GM19023 (cell line): ENCODE measurements at regions not wholly inside any gene's neighbourhood (a gene's known extent, or its start where the extent isn't known, plus 50 kb on each side); places are given as distances from the start of the nearest gene placed in this dataset.
"Not testable (repeated sequence)": the region's sequence is repeated elsewhere in the genome, so short reads cannot be mapped to it uniquely, and the experiment has no call there.

Experiments
- ATAC-seq: cut with Tn5 transposase; IDR thresholded peaks from one replicate; pipeline ENCODE4 v1.9.1; 2021; ENCODE audit warnings: mild to moderate bottlenecking, moderate library complexity; ENCODE audit not compliant: unreplicated experiment

DNA sequence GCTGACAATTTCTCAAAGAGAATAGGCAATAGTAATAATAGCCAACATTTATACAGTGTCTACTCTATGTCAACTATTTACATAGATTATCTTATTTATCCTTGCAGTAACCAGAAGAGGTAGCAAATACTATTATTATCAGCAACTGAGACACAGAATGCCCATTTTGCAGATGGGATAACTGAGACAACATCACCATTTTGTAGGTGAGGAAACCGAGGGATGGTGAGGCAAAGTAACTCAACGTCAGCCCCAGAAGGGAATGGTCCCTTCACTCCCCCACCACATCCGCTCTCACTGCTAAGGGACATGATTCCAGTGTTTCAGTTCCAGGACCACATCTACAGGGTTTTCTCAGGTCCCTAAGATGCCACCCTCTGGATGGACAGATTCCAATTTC is 261.2 kb upstream of the NEBL start:
- ATAC-seq, result no peak

DNA sequence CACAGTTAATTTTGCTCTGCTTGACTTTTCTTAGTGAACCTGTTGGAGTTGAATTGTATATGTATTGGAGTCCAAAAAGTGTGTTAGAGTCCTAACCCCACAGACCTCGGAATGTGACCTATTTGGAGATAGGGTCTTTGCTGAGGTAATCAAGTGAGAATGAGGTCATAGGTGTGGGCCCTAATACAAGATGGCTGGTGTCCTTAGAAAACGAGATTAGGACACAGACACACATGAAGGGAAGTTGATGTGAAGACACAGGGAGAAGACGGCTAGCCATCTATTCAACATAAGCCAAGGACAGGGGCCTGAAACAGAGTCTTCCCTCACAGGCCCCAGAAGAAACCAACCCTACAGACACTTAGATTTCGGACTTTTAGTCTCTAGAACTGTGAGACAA is 260.6 kb upstream of the NEBL start:
- ATAC-seq, result no peak

DNA sequence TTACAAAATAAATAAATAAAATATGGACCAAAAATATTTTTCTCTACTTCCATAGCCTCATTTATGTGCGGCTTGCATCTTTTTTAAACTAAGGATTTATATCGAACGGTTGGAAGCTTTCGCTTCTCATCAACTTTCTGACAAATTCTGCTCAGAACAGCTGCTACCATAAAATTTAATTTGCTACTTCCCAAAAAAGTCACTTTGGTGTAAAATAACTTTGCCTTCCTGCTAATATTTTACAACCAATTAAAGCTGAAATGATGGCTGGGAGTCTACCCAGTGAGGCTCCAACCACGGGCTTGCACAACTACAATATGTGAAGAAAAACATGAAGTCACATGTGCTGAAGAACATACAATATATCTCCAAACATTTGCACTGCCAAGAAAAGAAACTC is 253.1 kb upstream of the NEBL start:
- no peak for ATAC-seq

DNA sequence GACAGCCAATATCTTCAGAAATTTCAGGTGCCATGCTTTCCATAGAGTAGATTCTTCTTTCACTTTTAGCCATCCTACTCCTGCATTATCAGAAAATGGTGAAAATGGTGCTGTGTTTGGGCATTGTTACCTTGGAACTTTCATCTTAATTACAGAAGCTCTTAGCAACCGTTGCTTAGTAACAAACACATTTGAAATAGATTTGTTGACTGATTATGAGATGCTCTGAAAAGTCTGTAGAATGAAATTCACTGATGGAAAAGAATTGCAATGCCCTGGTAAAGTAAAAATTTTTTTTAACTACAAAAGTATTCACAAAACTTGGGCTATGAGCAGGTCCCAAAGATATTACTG is 249.3 kb upstream of the NEBL start:
- no peak for ATAC-seq

GRCh38 chr10:21145751-21146435 is 248.8 kb upstream of the NEBL start:
- ATAC-seq, result no peak

DNA sequence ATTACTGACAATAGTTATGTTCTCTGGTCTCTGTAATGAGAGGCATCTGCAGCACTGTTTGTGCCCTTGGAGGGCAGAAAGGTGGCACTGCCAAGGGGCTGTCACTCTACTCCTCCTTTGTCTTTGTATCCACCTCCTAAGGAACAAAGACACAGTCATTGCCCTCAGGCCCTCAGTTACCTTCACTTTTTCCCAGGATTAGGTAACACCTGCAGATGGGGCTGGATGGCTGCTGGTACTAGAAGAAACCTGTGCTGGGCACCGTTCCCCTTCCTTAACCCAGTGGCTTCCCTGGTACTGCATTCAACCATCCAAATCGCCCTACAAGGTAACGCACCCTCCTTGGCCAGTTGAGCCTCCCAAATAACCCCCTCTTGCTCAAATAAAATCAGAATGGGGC is 246.9 kb upstream of the NEBL start:
- no peak for ATAC-seq

DNA sequence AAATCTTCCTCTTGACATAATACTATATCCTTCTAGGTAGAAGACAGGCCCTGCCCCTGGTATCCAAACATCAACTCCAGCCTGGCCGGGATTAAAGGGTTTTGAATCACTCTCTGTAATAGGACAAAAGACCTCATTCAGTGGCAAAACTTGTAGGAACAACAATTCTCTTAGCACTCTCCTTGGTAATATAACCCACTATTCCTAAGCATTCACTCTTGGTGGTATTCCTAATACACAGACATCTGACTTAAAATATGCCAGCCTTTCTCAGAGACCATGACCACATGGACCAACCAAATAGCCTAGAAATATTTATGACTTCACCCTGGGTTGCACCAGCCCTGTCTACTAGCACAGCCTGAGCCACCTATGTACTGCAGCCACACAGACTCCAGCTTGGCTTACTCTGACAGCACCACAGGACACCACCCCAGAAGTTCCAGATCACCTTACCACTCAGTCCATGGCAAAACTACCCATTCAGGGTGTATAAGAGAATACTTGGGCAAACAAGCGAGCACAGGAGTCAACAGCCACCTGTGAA is 244.9 kb upstream of the NEBL start:
- ATAC-seq, result no peak

DNA sequence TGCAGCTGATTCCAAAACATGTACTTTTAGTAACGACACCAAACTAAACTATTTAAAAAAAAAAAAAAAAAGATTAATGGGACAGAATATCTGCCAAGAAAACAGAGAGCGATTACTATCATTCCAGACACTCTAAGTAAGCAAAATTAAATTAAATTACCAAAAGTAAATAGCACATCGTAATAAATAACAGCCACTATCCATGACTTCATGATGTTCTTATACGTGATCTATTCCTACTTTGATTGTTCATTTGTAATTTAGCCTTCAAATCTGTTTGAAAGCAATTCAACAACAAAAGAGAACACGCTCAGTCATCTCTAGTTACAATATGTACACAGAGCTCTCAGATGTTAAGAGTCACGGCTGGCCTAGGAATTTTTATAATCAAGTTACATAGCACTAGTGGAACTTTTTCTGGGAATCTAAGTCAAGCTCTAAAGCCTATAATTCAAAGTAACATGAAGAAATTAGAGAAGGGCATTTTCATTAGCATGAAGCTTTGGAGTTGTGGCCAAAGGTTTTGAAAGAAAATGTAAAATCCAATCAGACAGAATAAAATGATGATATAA is 241.7 kb upstream of the NEBL start:
- no peak for ATAC-seq

GRCh38 chr10:21135023-21135931 is 238.2 kb upstream of the NEBL start:
- no peak for ATAC-seq

DNA sequence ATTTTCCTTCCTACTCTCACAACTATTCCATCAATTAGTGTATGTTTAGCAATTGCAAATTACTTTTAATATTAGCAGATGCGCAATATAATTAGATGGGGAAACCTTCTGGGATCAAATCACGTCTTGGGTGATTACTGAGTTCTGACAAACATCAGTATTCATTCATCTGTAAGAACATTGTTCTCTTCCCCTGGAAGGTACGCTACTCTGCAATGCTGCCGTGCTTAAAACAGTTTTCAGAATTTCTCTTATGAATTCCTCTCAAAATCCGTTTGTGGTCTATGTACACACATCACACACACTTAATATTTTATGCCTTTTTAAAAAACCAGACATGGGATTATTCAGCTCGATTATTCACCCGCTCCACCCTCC is 237.5 kb upstream of the NEBL start:
- ATAC-seq, result no peak

DNA sequence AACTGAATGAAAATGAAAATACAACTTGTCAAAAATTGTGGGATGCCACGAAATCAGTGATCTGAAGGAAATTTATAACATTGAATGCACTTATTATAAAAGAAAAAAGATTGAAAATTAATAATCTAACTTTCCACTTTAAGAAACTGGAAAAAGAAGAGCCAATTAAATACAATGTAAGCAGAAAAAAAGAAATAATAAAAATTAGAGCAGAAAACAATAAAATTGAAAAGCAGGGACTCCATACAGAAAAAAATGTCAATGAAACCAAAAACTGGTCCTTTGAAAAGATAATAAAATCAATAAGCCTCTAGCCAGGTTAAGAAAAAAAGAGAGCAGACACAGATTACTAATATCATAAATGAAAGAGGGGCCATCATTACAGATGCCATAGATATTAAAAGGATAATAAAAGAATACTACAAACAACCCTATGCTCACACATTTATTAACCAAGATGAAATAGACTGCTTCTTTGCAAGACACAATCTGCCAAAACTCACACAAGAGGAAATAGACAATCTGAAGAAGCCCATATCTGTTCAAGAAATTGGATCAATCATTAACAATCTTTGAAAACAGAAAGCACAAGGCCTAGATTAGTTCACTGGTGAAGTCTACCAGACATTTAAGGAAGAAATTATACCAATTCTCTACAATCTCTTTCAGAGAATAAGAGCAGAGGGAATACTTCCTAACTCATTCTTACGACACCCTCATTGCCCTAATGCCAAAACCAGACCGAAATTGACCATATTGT is 233.8 kb upstream of the NEBL start:
- no peak for ATAC-seq

- ATAC-seq, result no peak
Observed at GRCh38 chr10:21130108-21130507, 233.0 kb upstream of the NEBL start.

DNA sequence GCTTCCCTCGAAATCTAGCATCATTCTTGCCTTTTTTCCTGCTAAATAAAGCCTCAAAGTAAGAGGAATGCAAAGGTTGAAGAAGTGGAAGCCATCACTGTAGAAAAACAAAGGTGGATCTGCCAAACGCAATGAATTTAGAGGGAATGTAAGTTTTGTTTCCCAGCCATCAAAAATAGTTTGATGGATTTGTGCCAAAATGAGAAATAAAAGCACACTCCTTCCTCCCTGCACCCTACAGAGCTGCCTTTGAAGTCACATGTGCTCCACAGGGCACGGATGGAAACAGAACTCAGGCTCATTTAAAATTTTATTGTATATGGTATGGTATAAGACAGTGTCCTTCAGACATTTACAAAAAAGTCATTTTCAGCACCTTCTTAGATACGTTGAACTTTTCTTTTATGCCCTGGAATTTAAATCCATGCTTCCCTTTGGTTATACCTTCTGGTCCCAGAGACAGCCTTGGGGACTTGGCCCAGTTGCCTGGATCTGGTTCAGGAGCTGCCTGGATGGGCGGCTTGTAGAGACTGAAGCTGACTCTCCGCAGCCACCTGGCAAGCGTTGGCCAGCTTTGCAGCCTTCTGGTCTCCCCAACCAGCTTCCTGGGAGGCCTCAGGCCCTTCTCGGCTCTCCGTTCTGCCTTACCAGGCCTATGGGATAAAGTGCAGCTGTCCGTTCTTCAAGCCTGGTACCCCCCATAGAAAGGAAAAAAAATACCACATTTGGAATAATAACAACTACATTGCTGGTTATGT is 228.5 kb upstream of the NEBL start:
- ATAC-seq, result no peak

GRCh38 chr10:21122907-21123306 is 225.8 kb upstream of the NEBL start:
- no peak for ATAC-seq

DNA sequence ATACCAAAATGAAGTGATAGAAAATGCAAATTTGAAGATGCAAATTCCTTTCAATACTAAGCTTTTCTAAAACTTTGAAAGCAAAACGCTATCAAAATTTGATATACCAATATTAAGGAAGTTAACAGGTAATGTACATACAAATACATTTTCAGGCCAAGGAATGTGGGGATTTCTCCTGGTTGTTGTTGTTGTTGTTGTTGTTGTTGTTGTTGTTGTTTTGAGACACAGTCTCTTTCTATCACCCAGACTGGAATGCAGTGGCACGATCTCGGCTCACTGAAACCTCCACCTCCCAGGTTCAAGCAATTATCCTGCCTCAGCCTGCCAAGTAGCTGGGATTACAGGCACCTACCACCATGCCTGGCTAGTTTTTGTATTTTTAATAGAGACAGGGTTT is 224.7 kb upstream of the NEBL start:
- ATAC-seq, result not testable (repeated sequence)

- no peak for ATAC-seq
Observed at GRCh38 chr10:21114683-21115082, 217.6 kb upstream of the NEBL start.

GRCh38 chr10:21110358-21110757 is 213.2 kb upstream of the NEBL start:
- no peak for ATAC-seq

DNA sequence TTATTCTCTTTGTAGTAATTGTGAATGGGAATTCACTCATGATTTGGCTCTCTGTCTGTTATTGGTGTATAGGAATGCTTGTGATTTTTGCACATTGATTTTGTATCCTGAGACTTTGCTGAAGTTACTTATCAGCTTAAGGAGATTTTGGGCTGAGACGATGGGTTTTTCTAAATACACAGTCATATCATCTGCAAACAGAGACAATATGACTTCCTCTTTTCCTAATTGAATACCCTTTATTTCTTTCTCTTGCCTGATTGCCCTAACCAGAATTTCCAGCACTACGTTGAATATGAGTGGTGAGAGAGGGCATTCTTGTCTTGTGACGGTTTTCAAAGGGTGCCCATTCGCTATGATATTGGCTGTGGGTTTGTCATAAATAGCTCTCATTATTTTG is 209.8 kb upstream of the NEBL start:
- not testable (repeated sequence) for ATAC-seq

- ATAC-seq, result not testable (repeated sequence)
Observed at GRCh38 chr10:21105331-21105730, 208.2 kb upstream of the NEBL start.

GRCh38 chr10:21100871-21101514 is 203.9 kb upstream of the NEBL start:
- ATAC-seq, result no peak
